ENCODE measurements at regions not wholly inside any gene's neighbourhood (a gene's known extent, or its start where the extent isn't known, plus 50 kb on each side); places are given as distances from the start of the nearest gene placed in this dataset.

DNA sequence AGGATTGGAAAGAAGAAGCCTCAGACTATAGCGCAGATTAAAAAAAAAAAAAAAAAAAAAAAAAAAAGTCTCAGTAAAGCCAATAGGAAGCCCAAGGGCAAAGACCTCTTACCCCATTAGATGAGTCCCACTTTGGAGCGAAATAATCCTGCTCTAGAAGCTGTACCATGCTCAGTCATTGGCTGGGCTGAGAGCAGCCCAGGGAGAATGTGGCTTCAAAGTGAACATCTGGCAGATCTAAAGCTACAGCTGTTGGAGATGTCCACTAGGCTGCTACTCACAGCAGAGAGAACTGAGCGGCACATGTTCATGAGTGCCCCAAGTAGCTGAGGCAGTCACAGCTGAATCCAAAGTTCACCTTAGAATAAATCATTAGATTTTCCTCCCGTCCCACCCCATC is 560.9 kb downstream of the MED13L start:
- POLR2A ChIA-PET = no interaction called here
- no peak for ATAC-seq
- TF ChIP-seq, protein P1, sequence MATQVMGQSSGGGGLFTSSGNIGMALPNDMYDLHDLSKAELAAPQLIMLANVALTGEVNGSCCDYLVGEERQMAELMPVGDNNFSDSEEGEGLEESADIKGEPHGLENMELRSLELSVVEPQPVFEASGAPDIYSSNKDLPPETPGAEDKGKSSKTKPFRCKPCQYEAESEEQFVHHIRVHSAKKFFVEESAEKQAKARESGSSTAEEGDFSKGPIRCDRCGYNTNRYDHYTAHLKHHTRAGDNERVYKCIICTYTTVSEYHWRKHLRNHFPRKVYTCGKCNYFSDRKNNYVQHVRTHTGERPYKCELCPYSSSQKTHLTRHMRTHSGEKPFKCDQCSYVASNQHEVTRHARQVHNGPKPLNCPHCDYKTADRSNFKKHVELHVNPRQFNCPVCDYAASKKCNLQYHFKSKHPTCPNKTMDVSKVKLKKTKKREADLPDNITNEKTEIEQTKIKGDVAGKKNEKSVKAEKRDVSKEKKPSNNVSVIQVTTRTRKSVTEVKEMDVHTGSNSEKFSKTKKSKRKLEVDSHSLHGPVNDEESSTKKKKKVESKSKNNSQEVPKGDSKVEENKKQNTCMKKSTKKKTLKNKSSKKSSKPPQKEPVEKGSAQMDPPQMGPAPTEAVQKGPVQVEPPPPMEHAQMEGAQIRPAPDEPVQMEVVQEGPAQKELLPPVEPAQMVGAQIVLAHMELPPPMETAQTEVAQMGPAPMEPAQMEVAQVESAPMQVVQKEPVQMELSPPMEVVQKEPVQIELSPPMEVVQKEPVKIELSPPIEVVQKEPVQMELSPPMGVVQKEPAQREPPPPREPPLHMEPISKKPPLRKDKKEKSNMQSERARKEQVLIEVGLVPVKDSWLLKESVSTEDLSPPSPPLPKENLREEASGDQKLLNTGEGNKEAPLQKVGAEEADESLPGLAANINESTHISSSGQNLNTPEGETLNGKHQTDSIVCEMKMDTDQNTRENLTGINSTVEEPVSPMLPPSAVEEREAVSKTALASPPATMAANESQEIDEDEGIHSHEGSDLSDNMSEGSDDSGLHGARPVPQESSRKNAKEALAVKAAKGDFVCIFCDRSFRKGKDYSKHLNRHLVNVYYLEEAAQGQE (IDR thresholded peaks at IDR 0.05) = no peak
- TF ChIP-seq PHF8 (IDR thresholded peaks at IDR 0.05; ENCODE audit: borderline replicate concordance, low read depth) (no peak), HOXB13 (CRISPR knock-in tag; IDR thresholded peaks at IDR 0.05; ENCODE audit: low read depth) (no peak), POLR2A (IDR thresholded peaks at IDR 0.05; ENCODE audit: low read length) (no peak), GATA3 (IDR thresholded peaks at IDR 0.05; ENCODE audit: borderline replicate concordance) (no peak), RARB (CRISPR knock-in tag; IDR thresholded peaks at IDR 0.05) (no peak), RFX5 (IDR thresholded peaks at IDR 0.05) (no peak), TFCP2L1 (CRISPR knock-in tag; IDR thresholded peaks at IDR 0.05) (no peak), JUN (IDR thresholded peaks at IDR 0.05) (no peak), ZNF302 (CRISPR knock-in tag; IDR thresholded peaks at IDR 0.05) (no peak), FOSL2 (IDR thresholded peaks at IDR 0.05) (no peak), FOSL2 (CRISPR knock-in tag; IDR thresholded peaks at IDR 0.05) (no peak)
- TF ChIP-seq, protein P2, sequence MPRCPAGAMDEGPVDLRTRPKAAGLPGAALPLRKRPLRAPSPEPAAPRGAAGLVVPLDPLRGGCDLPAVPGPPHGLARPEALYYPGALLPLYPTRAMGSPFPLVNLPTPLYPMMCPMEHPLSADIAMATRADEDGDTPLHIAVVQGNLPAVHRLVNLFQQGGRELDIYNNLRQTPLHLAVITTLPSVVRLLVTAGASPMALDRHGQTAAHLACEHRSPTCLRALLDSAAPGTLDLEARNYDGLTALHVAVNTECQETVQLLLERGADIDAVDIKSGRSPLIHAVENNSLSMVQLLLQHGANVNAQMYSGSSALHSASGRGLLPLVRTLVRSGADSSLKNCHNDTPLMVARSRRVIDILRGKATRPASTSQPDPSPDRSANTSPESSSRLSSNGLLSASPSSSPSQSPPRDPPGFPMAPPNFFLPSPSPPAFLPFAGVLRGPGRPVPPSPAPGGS (IDR thresholded peaks at IDR 0.05) = no peak
- TF ChIP-seq, protein P3, sequence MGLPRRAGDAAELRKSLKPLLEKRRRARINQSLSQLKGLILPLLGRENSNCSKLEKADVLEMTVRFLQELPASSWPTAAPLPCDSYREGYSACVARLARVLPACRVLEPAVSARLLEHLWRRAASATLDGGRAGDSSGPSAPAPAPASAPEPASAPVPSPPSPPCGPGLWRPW (IDR thresholded peaks at IDR 0.05) = no peak
- TF ChIP-seq, protein P4, sequence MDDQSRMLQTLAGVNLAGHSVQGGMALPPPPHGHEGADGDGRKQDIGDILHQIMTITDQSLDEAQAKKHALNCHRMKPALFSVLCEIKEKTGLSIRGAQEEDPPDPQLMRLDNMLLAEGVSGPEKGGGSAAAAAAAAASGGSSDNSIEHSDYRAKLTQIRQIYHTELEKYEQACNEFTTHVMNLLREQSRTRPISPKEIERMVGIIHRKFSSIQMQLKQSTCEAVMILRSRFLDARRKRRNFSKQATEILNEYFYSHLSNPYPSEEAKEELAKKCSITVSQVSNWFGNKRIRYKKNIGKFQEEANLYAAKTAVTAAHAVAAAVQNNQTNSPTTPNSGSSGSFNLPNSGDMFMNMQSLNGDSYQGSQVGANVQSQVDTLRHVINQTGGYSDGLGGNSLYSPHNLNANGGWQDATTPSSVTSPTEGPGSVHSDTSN (IDR thresholded peaks at IDR 0.05) = no peak
- no peak overlapping the region for H3K4me3 ChIP-seq
- CTCF ChIA-PET = interaction anchor here (0.6 kb wide), 1 partner anchor 129 kb away, joined by 3 read pairs; no protein-coding TSS in a partner anchor
- no peak overlapping the region for H3K4me2 ChIP-seq
- no peak for DNase-seq (ENCODE audit: low read depth in 1 of 2, low spot score in 1 of 2)
- no peak overlapping the region for H3K27ac ChIP-seq
- no peak for FAIRE-seq
- peaks cover 3% of the 10 kb centered on the region; the same call in 1 of the 3 replicates for H3K9me3 ChIP-seq
- no peaks in the 10 kb centered on the region for H3K4me1 ChIP-seq
- 21% methylated on average over 4 of the region's 4 CpGs for WGBS (ENCODE audit: missing lambda C conversion rate)

DNA sequence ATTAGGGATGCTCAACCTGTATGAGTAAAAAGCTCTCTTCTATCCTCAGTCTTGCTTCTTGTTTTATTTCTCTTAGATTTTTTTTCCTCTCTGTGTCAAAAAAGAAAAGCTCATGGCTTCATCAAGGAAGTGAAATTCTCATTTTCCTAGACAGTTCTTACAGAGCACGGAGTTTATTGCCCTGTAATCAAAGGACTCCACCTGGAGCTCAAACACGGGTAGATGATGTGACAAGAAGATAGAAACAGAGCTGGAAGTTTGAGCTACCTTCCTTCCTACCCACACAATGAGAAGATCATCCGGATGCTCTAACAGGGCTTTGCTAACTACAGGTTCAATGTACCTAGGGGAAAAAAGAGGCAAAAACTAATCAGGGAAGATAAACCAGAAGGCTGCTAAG is 564.8 kb downstream of the MED13L start:
- POLR2A ChIA-PET = interaction anchor here (0.6 kb wide), 1 partner anchor 19 kb away, joined by 4 read pairs; no protein-coding TSS in a partner anchor
- no peak for DNase-seq (ENCODE audit: low read depth in 1 of 2, low spot score in 1 of 2)
- CTCF ChIA-PET = interaction anchor here (1.1 kb wide), 1 partner anchor 15 kb away, joined by 3 read pairs; no protein-coding TSS in a partner anchor
- TF ChIP-seq FOXS1 (CRISPR knock-in tag; IDR thresholded peaks at IDR 0.05) = no peak
- no peak for TF ChIP-seq RNF2 (IDR thresholded peaks at IDR 0.05; ENCODE audit: borderline replicate concordance, low read depth)
- TF ChIP-seq NFE2L2 (conservative IDR thresholded peaks at IDR 0.05; ENCODE audit: low read length) = no peak
- no peak for TF ChIP-seq KDM1A (IDR thresholded peaks at IDR 0.05; ENCODE audit: low read depth)
- no peak for TF ChIP-seq HEYL (CRISPR knock-in tag; IDR thresholded peaks at IDR 0.05)
- no peak for TF ChIP-seq SREBF2 (IDR thresholded peaks at IDR 0.05)
- no peak for TF ChIP-seq EHMT2 (IDR thresholded peaks at IDR 0.05; ENCODE audit: low read depth)
- TF ChIP-seq CBX2 (IDR thresholded peaks at IDR 0.05; ENCODE audit: borderline replicate concordance, low read depth) = no peak
- TF ChIP-seq, protein P1 (IDR thresholded peaks at IDR 0.05) = no peak
- TF ChIP-seq POLR2AphosphoS2 (conservative IDR thresholded peaks at IDR 0.05; ENCODE audit: low read length) = no peak
- no peak for TF ChIP-seq CEBPB (IDR thresholded peaks at IDR 0.05)
- TF ChIP-seq, protein P5, sequence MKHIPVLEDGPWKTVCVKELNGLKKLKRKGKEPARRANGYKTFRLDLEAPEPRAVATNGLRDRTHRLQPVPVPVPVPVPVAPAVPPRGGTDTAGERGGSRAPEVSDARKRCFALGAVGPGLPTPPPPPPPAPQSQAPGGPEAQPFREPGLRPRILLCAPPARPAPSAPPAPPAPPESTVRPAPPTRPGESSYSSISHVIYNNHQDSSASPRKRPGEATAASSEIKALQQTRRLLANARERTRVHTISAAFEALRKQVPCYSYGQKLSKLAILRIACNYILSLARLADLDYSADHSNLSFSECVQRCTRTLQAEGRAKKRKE (CRISPR knock-in tag; IDR thresholded peaks at IDR 0.05; ENCODE audit: low read depth) = no peak
- TF ChIP-seq, protein P6, sequence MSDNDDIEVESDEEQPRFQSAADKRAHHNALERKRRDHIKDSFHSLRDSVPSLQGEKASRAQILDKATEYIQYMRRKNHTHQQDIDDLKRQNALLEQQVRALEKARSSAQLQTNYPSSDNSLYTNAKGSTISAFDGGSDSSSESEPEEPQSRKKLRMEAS (IDR thresholded peaks at IDR 0.05) = no peak
- no peak for TF ChIP-seq CBX8 (IDR thresholded peaks at IDR 0.05)
- no peak for TF ChIP-seq RAD21 (conservative IDR thresholded peaks at IDR 0.05 in 1 of 2, IDR thresholded peaks at IDR 0.05 in 1 of 2)

More for the DNA sequence above, 564.8 kb downstream of the MED13L start:
- Histone ChIP-seq H3K4me2 (no peak overlapping the region), H3K27ac (no peak overlapping the region), H3K9me3 (peaks cover 6% of the 10 kb centered on the region; the same call in 1 of the 3 replicates), H3K4me1 (no peaks in the 10 kb centered on the region), H3K4me3 (no peak overlapping the region)
- WGBS (ENCODE audit: missing lambda C conversion rate) = 4% methylated on average over 3 of the region's 3 CpGs
- FAIRE-seq (no peak), ATAC-seq (no peak)

Data from A549 (cell line).